Lower leg skin (tissue), 4 donors: ENCODE measurements at regions not wholly inside any gene's neighbourhood (a gene's known extent, or its start where the extent isn't known, plus 50 kb on each side); places are given as distances from the start of the nearest gene placed in this dataset.

Experiments
- DNase-seq, 2 donors: peaks; one replicate each; pipeline ENCODE4 v3.0.0-alpha.2; 2019; ENCODE audit warnings: low spot score in 2 of 2
- H3K4me3 ChIP-seq: fragments of 200-600 bp; sonication (generic); 2 replicates; pipeline ENCODE4 v1.5.1; 2017; ENCODE audit warnings: mild to moderate bottlenecking, low read depth; ENCODE audit not compliant: poor library complexity, severe bottlenecking
- POLR2A ChIP-seq, 2 donors: fragments of 450-650 bp; IDR thresholded peaks; one replicate each; pipeline ENCODE4 v1.6.1; 2016 to 2017; ENCODE audit warnings: antibody characterized with exemption in 2 of 2, mild to moderate bottlenecking in 1 of 2, moderate library complexity in 1 of 2
- WGBS, 2 donors: methylation state at CpG; one replicate each; pipeline ENCODE4 v1.1.5; 2018; 5-methylcytosine and 5-hydroxymethylcytosine counted together
- intact Hi-C: fragments of 100-400 bp; cut with DNase I; formaldehyde crosslinking; loops from one replicate; pipeline ENCODE4 v1.15.0; 2023; ENCODE audit warnings: low total_unique reads
- TF ChIP-seq, protein P1 (sequence below), 3 donors: fragments of 450-650 bp; IDR thresholded peaks; one replicate each; pipeline ENCODE4 v1.5.1; 2016; ENCODE audit warnings: antibody characterized with exemption in 3 of 3, mild to moderate bottlenecking in 3 of 3, moderate library complexity in 2 of 3

DNA sequence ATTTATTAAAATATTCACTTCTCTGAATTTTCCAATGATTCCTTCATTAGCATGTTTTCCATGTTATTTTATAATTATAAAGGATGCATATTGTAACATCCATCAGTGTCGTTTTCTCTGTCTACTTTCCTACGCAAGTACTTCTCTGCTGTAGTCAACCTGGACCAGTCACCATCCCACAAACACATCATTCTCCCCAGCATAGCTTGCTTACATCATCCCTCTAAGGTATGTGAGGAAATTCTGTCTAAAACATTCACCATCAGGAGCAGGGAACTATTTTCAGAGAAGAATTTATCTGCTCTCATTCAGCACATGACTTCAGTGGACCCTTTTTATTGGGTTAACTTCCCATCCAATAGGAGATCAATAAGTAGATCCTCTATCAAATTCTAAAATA is 806.1 kb upstream of the ARGLU1 start:
- DNase-seq, result no peak
- intact Hi-C loops, result no loop called here
- H3K4me3 ChIP-seq, result no peak overlapping the region
- TF ChIP-seq POLR2A (IDR thresholded peaks at IDR 0.05), result no peak
- 85% methylated on average over 2 of the region's 2 CpGs for WGBS, 2 donors

DNA sequence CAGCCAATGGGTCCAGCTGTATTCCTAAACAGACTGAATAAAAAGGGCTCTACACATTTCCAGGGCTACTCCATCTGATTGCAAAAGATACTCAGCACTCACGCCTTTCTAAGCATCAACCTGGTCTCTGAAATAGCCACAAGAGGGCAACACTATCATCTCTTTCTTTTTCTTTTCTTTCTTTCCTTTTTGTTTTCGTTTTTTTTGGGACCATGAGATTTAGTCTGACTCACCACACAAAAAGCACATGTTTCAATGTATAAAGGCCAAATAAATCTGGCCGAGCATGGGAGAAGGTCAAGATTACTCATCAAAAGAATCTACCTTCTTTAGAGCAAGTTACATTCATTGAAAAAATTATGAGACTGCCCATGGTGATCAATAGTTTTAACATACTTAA is 805.6 kb upstream of the ARGLU1 start:
- WGBS, 2 donors, result 7 to 15% methylated on average over 3 of the region's 3 CpGs
- TF ChIP-seq POLR2A (IDR thresholded peaks at IDR 0.05), result no peak
- TF ChIP-seq, protein P1, sequence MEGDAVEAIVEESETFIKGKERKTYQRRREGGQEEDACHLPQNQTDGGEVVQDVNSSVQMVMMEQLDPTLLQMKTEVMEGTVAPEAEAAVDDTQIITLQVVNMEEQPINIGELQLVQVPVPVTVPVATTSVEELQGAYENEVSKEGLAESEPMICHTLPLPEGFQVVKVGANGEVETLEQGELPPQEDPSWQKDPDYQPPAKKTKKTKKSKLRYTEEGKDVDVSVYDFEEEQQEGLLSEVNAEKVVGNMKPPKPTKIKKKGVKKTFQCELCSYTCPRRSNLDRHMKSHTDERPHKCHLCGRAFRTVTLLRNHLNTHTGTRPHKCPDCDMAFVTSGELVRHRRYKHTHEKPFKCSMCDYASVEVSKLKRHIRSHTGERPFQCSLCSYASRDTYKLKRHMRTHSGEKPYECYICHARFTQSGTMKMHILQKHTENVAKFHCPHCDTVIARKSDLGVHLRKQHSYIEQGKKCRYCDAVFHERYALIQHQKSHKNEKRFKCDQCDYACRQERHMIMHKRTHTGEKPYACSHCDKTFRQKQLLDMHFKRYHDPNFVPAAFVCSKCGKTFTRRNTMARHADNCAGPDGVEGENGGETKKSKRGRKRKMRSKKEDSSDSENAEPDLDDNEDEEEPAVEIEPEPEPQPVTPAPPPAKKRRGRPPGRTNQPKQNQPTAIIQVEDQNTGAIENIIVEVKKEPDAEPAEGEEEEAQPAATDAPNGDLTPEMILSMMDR (IDR thresholded peaks at IDR 0.05), result no peak
- no peak for DNase-seq
- intact Hi-C loops, result no loop called here
- no peak overlapping the region for H3K4me3 ChIP-seq

DNA sequence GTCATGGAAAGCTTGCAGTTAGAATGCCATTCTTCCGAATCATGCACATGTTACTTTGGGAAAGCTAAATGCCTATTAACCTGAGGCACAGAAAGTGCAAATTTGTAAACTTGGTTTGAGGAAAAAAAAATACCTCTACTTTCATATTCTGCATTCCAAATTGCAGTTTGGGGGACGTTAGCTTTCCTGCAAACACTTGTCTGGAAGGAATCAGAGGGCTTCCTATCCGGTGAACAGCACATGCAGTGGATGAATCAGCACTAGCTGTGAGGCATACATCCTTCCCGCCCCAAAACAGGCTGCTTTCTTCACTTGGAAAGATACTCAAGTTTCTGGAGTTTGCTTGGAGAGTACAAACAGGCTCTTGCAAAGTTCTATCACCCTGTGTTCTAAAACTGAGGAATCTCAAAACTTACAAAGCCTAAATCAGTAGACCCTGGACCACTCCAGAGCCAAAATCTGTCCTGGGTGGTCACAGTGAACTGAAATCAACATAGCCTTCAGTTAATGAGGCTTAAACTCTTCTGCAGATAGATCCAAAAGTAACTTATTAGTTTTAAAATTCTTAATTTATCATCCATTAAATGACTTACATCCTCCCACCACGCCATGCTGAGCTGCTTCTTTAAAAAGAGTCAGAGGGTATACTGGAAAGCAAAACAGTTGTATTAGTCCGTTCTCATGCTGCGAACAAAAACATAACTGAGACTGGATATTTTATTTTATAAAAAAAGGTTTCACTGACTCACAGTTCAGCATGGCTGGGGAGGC is 802.3 kb upstream of the ARGLU1 start:
- TF ChIP-seq, protein P1 (IDR thresholded peaks at IDR 0.05), result no peak
- TF ChIP-seq POLR2A (IDR thresholded peaks at IDR 0.05), result no peak
- intact Hi-C loops, result no loop called here
- 45 to 52% methylated on average over 7 of the region's 7 CpGs for WGBS, 2 donors

DNA sequence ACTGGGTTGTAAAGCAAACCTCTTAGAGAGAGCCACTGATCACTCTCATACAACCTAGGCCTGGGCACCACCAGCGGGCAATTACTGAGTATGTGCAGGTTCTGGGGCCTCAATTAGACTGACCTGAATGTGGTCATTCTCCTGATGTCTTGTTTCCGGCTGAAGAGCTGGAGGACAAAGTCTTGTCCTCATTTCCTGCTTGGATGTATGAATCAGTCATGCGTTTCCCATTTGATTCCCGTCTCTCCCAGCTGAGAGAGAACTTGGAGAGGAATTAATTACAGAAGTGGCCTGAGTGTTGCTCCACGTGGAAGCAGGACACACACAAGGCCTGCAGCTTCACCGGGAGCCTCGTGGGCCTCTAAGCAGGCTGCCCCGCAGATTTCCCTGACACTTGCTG is 799.3 kb upstream of the ARGLU1 start:
- no peak for DNase-seq
- intact Hi-C loops, result no loop called here
- WGBS, 2 donors, result 59 to 61% methylated on average over 8 of the region's 8 CpGs
- H3K4me3 ChIP-seq, result no peak overlapping the region
- TF ChIP-seq, protein P1 (IDR thresholded peaks at IDR 0.05), result no peak
- no peak for TF ChIP-seq POLR2A (IDR thresholded peaks at IDR 0.05)

More for the DNA sequence above, 802.3 kb upstream of the ARGLU1 start:
- DNase-seq, result no peak
- H3K4me3 ChIP-seq, result no peak overlapping the region

DNA sequence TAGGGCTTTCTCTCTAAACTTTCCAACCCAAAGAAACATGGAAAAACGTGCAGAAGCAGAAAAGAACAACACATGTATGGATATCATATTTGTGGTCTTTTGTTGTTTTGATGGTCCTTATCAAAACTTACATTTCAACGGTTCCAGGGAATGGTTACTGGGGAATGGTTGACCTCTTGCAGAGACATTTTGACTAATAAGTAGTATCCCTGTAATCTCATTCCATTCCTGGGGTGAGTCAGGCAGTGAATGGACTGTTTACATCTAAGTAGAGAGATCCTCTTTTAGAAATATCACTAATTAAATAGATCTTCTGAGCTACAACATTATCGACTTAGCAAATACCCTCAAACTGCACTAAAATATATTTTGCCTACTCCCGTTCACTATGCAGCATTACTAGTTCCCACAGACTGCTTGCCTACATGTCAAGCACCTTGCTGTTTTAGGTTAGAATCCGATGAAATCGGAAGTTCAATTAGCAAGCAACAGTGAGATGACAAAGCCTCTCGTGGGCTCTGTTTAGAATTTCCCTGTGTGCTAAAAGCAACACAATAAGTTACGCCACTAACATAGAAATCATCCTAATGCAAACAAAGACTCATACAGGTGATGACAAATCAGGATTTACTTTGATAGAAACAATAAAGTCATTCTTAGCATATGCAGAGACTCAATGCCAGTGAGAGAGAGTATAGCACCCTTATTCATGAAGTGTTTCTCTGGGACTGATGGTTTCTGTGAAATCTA is 797.7 kb upstream of the ARGLU1 start:
- WGBS, 2 donors, result 72 to 73% methylated on average over 8 of the region's 8 CpGs
- DNase-seq, result no peak
- no peak for TF ChIP-seq POLR2A (IDR thresholded peaks at IDR 0.05)
- TF ChIP-seq, protein P1 (IDR thresholded peaks at IDR 0.05), result no peak
- H3K4me3 ChIP-seq, result no peak overlapping the region
- intact Hi-C loops, result no loop called here

DNA sequence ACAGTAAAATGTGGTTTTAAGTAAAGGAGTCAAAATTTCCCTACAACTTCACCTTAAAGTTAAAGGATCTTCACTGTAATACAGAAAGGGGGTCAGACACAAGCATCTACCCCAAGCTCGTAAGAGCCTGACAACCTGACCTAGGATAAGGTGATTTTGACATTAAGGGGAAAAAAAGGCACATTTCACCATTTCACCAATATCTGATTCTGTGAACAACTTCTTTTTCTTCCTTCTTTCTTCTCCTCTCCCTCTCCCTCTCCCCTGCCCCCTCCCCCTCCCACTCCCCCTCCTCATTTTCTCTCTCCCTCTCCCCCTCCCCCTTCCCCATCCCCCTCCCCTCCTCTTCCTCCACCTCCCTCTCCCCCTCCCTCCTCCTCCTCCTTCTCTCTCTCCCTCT is 796.7 kb upstream of the ARGLU1 start:
- WGBS, 2 donors, result 60 to 100% methylated on average over 1 of the region's 1 CpG

More for the DNA sequence above, 796.7 kb upstream of the ARGLU1 start:
- DNase-seq, result no peak
- TF ChIP-seq POLR2A (IDR thresholded peaks at IDR 0.05), result no peak
- TF ChIP-seq, protein P1 (IDR thresholded peaks at IDR 0.05), result no peak
- no peak overlapping the region for H3K4me3 ChIP-seq
- intact Hi-C loops, result no loop called here
